Keratinocyte (primary cell): ENCODE measurements at regions not wholly inside any gene's neighbourhood (a gene's known extent, or its start where the extent isn't known, plus 50 kb on each side); places are given as distances from the start of the nearest gene placed in this dataset.

ENCODE experiments used
- EZH2 ChIP-seq: IDR thresholded peaks from one replicate; pipeline ENCODE4 v1.6.1; 2012; ENCODE audit warnings: inconsistent platforms, mild to moderate bottlenecking, low read length, moderate library complexity
- TF ChIP-seq, protein P1 (sequence below), 3 experiments: IDR thresholded peaks in 1 of 3; conservative IDR thresholded peaks in 1 of 3; optimal IDR thresholded peaks in 1 of 3; 2 replicates in 2 of 3; 3 replicates in 1 of 3; pipeline versions ENCODE3 to v1.5.1; 2011; ENCODE audit warnings: low read length in 3 of 3, mild to moderate bottlenecking in 3 of 3, moderate library complexity in 2 of 3, control low read depth in 1 of 3, inconsistent platforms in 1 of 3; ENCODE audit not compliant: insufficient read depth in 2 of 3; ENCODE audit errors: extremely low read depth in 1 of 3

DNA sequence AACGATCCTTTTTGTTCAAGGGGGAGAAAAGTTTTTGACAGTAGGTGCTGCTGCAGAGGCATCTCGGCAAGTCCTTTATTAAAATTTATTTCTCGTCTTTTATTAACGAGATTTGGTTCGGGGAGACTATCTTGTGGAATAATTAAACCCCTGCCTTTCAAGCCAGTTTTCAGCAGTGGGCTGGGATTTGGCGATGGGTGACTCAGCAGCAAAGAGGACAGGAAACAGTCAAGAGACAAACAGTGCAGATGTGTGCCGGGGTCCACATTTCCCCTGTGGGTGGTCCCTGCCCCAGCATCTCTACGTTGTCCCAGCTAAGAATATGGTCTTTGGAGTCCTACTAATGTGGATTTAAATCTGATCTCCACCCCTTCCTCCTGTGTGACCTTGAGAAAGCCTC, 282.8 kb downstream of the CDH26 start:
- TF ChIP-seq, protein P1, sequence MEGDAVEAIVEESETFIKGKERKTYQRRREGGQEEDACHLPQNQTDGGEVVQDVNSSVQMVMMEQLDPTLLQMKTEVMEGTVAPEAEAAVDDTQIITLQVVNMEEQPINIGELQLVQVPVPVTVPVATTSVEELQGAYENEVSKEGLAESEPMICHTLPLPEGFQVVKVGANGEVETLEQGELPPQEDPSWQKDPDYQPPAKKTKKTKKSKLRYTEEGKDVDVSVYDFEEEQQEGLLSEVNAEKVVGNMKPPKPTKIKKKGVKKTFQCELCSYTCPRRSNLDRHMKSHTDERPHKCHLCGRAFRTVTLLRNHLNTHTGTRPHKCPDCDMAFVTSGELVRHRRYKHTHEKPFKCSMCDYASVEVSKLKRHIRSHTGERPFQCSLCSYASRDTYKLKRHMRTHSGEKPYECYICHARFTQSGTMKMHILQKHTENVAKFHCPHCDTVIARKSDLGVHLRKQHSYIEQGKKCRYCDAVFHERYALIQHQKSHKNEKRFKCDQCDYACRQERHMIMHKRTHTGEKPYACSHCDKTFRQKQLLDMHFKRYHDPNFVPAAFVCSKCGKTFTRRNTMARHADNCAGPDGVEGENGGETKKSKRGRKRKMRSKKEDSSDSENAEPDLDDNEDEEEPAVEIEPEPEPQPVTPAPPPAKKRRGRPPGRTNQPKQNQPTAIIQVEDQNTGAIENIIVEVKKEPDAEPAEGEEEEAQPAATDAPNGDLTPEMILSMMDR (optimal IDR thresholded peaks at IDR 0.05 in 1 of 3, IDR thresholded peaks at IDR 0.05 in 1 of 3, conservative IDR thresholded peaks at IDR 0.05 in 1 of 3; ENCODE audit: extremely low read depth in 1 of 3, insufficient read depth in 2 of 3, low read length in 3 of 3) = no peak
- no peak for TF ChIP-seq EZH2
